ENCODE measurements at regions not wholly inside any gene's neighbourhood (a gene's known extent, or its start where the extent isn't known, plus 50 kb on each side); places are given as distances from the start of the nearest gene placed in this dataset.

DNA sequence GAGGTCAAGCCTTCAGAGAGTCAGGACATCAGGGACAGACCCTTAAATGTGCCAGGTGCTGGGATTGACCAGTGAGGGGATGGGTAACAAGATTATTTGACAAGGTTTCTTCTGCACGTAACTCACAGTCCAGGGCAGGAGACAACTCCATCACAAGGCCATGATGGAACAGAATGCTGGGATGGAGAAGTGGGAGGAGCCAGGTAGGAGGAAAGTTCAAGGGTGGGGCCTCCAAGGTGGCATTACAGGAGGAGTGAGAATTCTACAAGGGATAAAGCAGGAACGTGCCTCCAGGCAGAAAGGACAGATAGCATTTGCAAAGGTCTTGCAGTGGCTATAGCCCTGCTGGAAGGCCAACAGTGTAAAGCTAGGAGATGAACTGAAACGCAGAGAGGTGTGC is 102.2 kb downstream of the FGF18 start:
- Histone ChIP-seq H3K4me3 (ENCODE audit: low read depth, low read length, poor library complexity, severe bottlenecking) (no peak overlapping the region), H4K20me1 (ENCODE audit: insufficient read depth, low read length) (no peaks in the 10 kb centered on the region), H3K79me2 (ENCODE audit: insufficient read depth, low read length) (no peaks in the 10 kb centered on the region), H3K27ac (ENCODE audit: low read depth, low read length, poor library complexity, severe bottlenecking) (no peak overlapping the region), H3K4me1 (ENCODE audit: insufficient read depth, low read length, severe bottlenecking) (no peaks in the 10 kb centered on the region), H3K4me2 (ENCODE audit: low read length) (no peak overlapping the region), H3K36me3 (ENCODE audit: insufficient read depth, low read length) (no peaks in the 10 kb centered on the region), H3K9me3 (ENCODE audit: low read length) (no peaks in the 10 kb centered on the region), H3F3A (ENCODE audit: insufficient read depth, low read length) (no peaks in the 10 kb centered on the region), H3K27me3 (ENCODE audit: insufficient read depth, low read length) (no peaks in the 10 kb centered on the region; the same call in 1 of the 2 replicates), H2AFZ (ENCODE audit: low read length) (no peak overlapping the region), H3K9ac (ENCODE audit: low read length) (no peak overlapping the region), H3K9me2 (ENCODE audit: low read depth, low read length) (no peaks in the 10 kb centered on the region)
- TF ChIP-seq EZH2 (IDR thresholded peaks at IDR 0.05; ENCODE audit: borderline replicate concordance, low read length): no peak
- TF ChIP-seq, protein P1, sequence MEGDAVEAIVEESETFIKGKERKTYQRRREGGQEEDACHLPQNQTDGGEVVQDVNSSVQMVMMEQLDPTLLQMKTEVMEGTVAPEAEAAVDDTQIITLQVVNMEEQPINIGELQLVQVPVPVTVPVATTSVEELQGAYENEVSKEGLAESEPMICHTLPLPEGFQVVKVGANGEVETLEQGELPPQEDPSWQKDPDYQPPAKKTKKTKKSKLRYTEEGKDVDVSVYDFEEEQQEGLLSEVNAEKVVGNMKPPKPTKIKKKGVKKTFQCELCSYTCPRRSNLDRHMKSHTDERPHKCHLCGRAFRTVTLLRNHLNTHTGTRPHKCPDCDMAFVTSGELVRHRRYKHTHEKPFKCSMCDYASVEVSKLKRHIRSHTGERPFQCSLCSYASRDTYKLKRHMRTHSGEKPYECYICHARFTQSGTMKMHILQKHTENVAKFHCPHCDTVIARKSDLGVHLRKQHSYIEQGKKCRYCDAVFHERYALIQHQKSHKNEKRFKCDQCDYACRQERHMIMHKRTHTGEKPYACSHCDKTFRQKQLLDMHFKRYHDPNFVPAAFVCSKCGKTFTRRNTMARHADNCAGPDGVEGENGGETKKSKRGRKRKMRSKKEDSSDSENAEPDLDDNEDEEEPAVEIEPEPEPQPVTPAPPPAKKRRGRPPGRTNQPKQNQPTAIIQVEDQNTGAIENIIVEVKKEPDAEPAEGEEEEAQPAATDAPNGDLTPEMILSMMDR (IDR thresholded peaks at IDR 0.05; ENCODE audit: low read length): no peak

DNA sequence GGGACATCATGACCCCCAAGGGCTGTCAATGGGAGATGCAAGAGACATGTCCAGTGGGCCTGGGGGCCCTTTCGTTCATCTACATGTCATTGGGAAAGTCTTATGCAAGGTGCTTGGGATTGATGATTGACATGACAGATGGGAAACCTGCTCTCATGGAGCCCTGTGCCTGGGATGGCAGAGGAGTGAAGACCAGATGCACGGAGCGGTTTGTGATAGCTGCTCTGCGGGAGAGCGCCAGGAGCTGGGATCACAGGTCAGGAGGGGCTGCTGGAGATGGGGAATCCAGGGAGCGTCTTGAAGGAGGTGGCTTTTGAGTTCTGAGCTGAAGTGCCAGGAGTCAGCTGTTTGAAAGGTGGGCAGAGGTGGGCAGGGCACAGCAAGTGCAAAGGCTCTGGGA is 104.3 kb downstream of the FGF18 start:
- H3K4me2 ChIP-seq (ENCODE audit: low read length): no peak overlapping the region
- H3K4me3 ChIP-seq (ENCODE audit: low read depth, low read length, poor library complexity, severe bottlenecking): no peak overlapping the region
- no peaks in the 10 kb centered on the region for H3K4me1 ChIP-seq (ENCODE audit: insufficient read depth, low read length, severe bottlenecking)
- no peaks in the 10 kb centered on the region for H3K79me2 ChIP-seq (ENCODE audit: insufficient read depth, low read length)
- no peaks in the 10 kb centered on the region for H3F3A ChIP-seq (ENCODE audit: insufficient read depth, low read length)
- H3K9me3 ChIP-seq (ENCODE audit: low read length): no peaks in the 10 kb centered on the region
- H3K36me3 ChIP-seq (ENCODE audit: insufficient read depth, low read length): no peaks in the 10 kb centered on the region
- H4K20me1 ChIP-seq (ENCODE audit: insufficient read depth, low read length): no peaks in the 10 kb centered on the region
- no peaks in the 10 kb centered on the region; the same call in 1 of the 2 replicates for H3K27me3 ChIP-seq (ENCODE audit: insufficient read depth, low read length)
- H3K9ac ChIP-seq (ENCODE audit: low read length): no peak overlapping the region
- H2AFZ ChIP-seq (ENCODE audit: low read length): no peak overlapping the region
- TF ChIP-seq, protein P1 (IDR thresholded peaks at IDR 0.05; ENCODE audit: low read length): no peak
- no peak for TF ChIP-seq EZH2 (IDR thresholded peaks at IDR 0.05; ENCODE audit: borderline replicate concordance, low read length)
- no peak overlapping the region for H3K27ac ChIP-seq (ENCODE audit: low read depth, low read length, poor library complexity, severe bottlenecking)
- H3K9me2 ChIP-seq (ENCODE audit: low read depth, low read length): no peaks in the 10 kb centered on the region

DNA sequence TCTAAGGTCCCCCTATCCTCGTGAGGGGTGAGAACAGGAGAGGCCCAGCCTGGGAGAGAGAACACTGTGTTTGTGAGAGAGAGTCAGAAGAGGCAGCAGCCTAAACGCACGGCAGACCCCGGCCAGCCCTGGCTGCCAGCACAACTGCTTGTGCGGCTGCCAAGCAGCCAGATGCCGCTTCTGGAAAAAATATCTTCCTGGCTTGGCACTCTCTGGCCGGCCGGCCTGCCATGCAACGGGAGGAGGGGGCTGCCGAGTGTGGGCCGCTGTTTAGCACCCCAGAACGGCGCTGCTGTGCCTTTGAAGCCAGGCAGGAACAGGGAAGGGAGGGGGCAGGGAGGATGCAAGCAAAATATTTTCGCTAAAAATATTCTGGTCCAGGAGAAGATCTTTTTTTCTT is 105.0 kb downstream of the FGF18 start:
- Histone ChIP-seq H3K9me2 (ENCODE audit: low read depth, low read length) (no peaks in the 10 kb centered on the region), H3K4me1 (ENCODE audit: insufficient read depth, low read length, severe bottlenecking) (no peaks in the 10 kb centered on the region), H2AFZ (ENCODE audit: low read length) (no peak overlapping the region), H3K4me3 (ENCODE audit: low read depth, low read length, poor library complexity, severe bottlenecking) (no peak overlapping the region), H3K9ac (ENCODE audit: low read length) (no peak overlapping the region), H4K20me1 (ENCODE audit: insufficient read depth, low read length) (no peaks in the 10 kb centered on the region), H3K36me3 (ENCODE audit: insufficient read depth, low read length) (no peaks in the 10 kb centered on the region), H3K4me2 (ENCODE audit: low read length) (no peak overlapping the region), H3K27me3 (ENCODE audit: insufficient read depth, low read length) (no peaks in the 10 kb centered on the region; the same call in 1 of the 2 replicates), H3K27ac (ENCODE audit: low read depth, low read length, poor library complexity, severe bottlenecking) (no peak overlapping the region), H3K79me2 (ENCODE audit: insufficient read depth, low read length) (no peaks in the 10 kb centered on the region), H3K9me3 (ENCODE audit: low read length) (no peaks in the 10 kb centered on the region), H3F3A (ENCODE audit: insufficient read depth, low read length) (no peaks in the 10 kb centered on the region)
- TF ChIP-seq EZH2 (IDR thresholded peaks at IDR 0.05; ENCODE audit: borderline replicate concordance, low read length): no peak
- TF ChIP-seq, protein P1 (IDR thresholded peaks at IDR 0.05; ENCODE audit: low read length): no peak
